HepG2 (cell line): ENCODE measurements at regions not wholly inside any gene's neighbourhood (a gene's known extent, or its start where the extent isn't known, plus 50 kb on each side); places are given as distances from the start of the nearest gene placed in this dataset.

Source experiments
- ATAC-seq: fragments of 200-7000 bp; cut with Tn5 transposase; 3 replicates; pipeline ENCODE4 v1.9.1; 2020; ENCODE audit warnings: mild to moderate bottlenecking, moderate library complexity
- BruUV-seq: library from RNA; stranded (reverse); fragments of 400-500 nt; replicated peaks from 2 replicates; lab custom pipeline; 2021; lab: Mats Ljungman, UMichigan
- CTCF ChIA-PET: fragments of 300-600 bp; formaldehyde crosslinking; extraction: SDS; loops from one replicate; lab custom pipeline; 2021; ENCODE audit warnings: low total read pairs, inconsistent platforms, low intra/inter-chr PET ratio; lab: Yijun Ruan, JAX
- POLR2A ChIA-PET: fragments of 350-600 bp; sonication (Branson Sonifier 250); formaldehyde crosslinking; loops from one replicate; lab custom pipeline; 2020; ENCODE audit warnings: antibody characterized with exemption, inconsistent platforms; lab: Yijun Ruan, JAX
- DNase-seq: peaks from one replicate; pipeline ENCODE4 v3.0.0-alpha.2; 2015; ENCODE audit warnings: low spot score
- FAIRE-seq: peaks from 3 replicates; lab custom pipeline; 2011; peaks lifted over from hg19 to GRCh38; lab: Jason Lieb, UNC
- H2AFZ ChIP-seq: one replicate; pipeline ENCODE4 v1.6.1; 2011; ENCODE audit warnings: low read length, inconsistent platforms
- H3K27ac ChIP-seq: fragments of 300-600 bp; 3 replicates; pipeline ENCODE4 v1.8.0; 2011; ENCODE audit warnings: mixed run types, mild to moderate bottlenecking, mixed read lengths, low read length, inconsistent platforms; ENCODE audit not compliant: insufficient read depth; ENCODE audit errors: extremely low read length
- H3K27me3 ChIP-seq, 2 experiments: fragments of 200-600 bp in 1 of 2; 2 replicates in 1 of 2; 3 replicates in 1 of 2; pipeline versions ENCODE4 v1.6.0 to v1.8.0; 2011; ENCODE audit warnings: low read length in 2 of 2, mild to moderate bottlenecking in 2 of 2, moderate library complexity in 2 of 2, inconsistent platforms in 1 of 2; ENCODE audit not compliant: insufficient read depth in 2 of 2, control insufficient read depth in 1 of 2
- H3K36me3 ChIP-seq, 2 experiments: fragments of 200-600 bp in 1 of 2; replicated peaks in 1 of 2; 2 replicates in 1 of 2; 3 replicates in 1 of 2; pipeline versions ENCODE4 v1.5.1 to v1.8.0; 2011; ENCODE audit warnings: low read length in 2 of 2, inconsistent platforms in 1 of 2; ENCODE audit not compliant: insufficient read depth in 2 of 2, control insufficient read depth in 1 of 2
- H3K4me1 ChIP-seq: 2 replicates; pipeline ENCODE4 v1.5.1; 2012; ENCODE audit warnings: low read length, inconsistent platforms; ENCODE audit not compliant: insufficient read depth
- H3K4me2 ChIP-seq: 2 replicates; pipeline ENCODE4 v1.6.0; 2011; ENCODE audit warnings: low read depth, low read length, inconsistent platforms
- H3K4me3 ChIP-seq, 3 experiments: fragments of 200-600 bp in 1 of 3; sonication (generic), shearing (Covaris generic) in 1 of 3; replicated peaks in 1 of 3; 2 replicates each; pipeline ENCODE4 v1.5.1; 2011 to 2016; ENCODE audit warnings: low read length in 3 of 3, inconsistent platforms in 2 of 3, low read depth in 2 of 3, mild to moderate bottlenecking in 2 of 3, control low read depth in 1 of 3, mixed read lengths in 1 of 3; ENCODE audit not compliant: insufficient read depth in 1 of 3
- H3K79me2 ChIP-seq: one replicate; pipeline ENCODE4 v1.6.1; 2011; ENCODE audit warnings: low read length, inconsistent platforms; ENCODE audit not compliant: insufficient read depth
- H3K9ac ChIP-seq: 2 replicates; pipeline ENCODE4 v1.6.0; 2011; ENCODE audit warnings: mild to moderate bottlenecking, low read depth, low read length, inconsistent platforms; ENCODE audit not compliant: insufficient read depth
- H3K9me3 ChIP-seq: 2 replicates; pipeline ENCODE4 v1.5.1; 2012; ENCODE audit warnings: mild to moderate bottlenecking, low read length
- H4K20me1 ChIP-seq: 2 replicates; pipeline ENCODE4 v1.6.0; 2011; ENCODE audit warnings: inconsistent platforms, mild to moderate bottlenecking, low read length, moderate library complexity; ENCODE audit not compliant: insufficient read depth
- CBX2 ChIP-seq, 2 experiments: fragments of 200-600 bp in 1 of 2; sonication (generic); formaldehyde crosslinking in 1 of 2; IDR thresholded peaks; 2 replicates each; pipeline versions ENCODE4 v1.7.0 to v1.8.1; 2018 to 2022; ENCODE audit warnings: low read depth in 2 of 2, low read length in 1 of 2, mild to moderate bottlenecking in 1 of 2, missing genetic modification reagents in 1 of 2
- CCDC6 ChIP-seq: sonication (generic); formaldehyde crosslinking; IDR thresholded peaks from 2 replicates; pipeline ENCODE4 v1.8.1; 2022; ENCODE audit warnings: mild to moderate bottlenecking, missing genetic modification reagents, moderate library complexity
- FOXP1 ChIP-seq, 2 experiments: fragments of 450-650 bp in 1 of 2; IDR thresholded peaks; 2 replicates each; pipeline ENCODE4 v1.6.1; 2017 to 2018; ENCODE audit warnings: antibody characterized with exemption in 1 of 2
- MYC ChIP-seq: sonication (generic); formaldehyde crosslinking; IDR thresholded peaks from 2 replicates; pipeline ENCODE4 v1.9.0; 2021; ENCODE audit warnings: missing genetic modification reagents, borderline replicate concordance
- NR2C2 ChIP-seq: sonication (generic); formaldehyde crosslinking; IDR thresholded peaks from 2 replicates; pipeline ENCODE4 v1.4.0; 2020; ENCODE audit warnings: missing genetic modification reagents, mild to moderate bottlenecking, moderate library complexity, borderline replicate concordance
- NRL ChIP-seq: sonication (generic); formaldehyde crosslinking; IDR thresholded peaks from 2 replicates; pipeline ENCODE4 v1.5.0; 2020; ENCODE audit warnings: missing genetic modification reagents, mild to moderate bottlenecking, moderate library complexity, borderline replicate concordance
- RBAK ChIP-seq: sonication (generic); formaldehyde crosslinking; IDR thresholded peaks from 2 replicates; pipeline ENCODE4 v1.5.1; 2020; ENCODE audit warnings: mild to moderate bottlenecking, missing genetic modification reagents
- ZNF572 ChIP-seq: sonication (generic); formaldehyde crosslinking; IDR thresholded peaks from 2 replicates; pipeline ENCODE4 v1.5.1; 2020; ENCODE audit warnings: mild to moderate bottlenecking, missing genetic modification reagents
- ZNF616 ChIP-seq: sonication (generic); formaldehyde crosslinking; IDR thresholded peaks from 2 replicates; pipeline ENCODE4 v1.5.0; 2020; ENCODE audit warnings: low read depth, mild to moderate bottlenecking, missing genetic modification reagents
- ZNF850 ChIP-seq: sonication (generic); formaldehyde crosslinking; conservative IDR thresholded peaks from 2 replicates; pipeline ENCODE4 v1.9.0; 2021; ENCODE audit warnings: mild to moderate bottlenecking, missing genetic modification reagents
- WGBS: methylation state at CpG from one replicate; pipeline ENCODE4 v1.1.6; 2017; ENCODE audit warnings: low lambda C conversion rate; 5-methylcytosine and 5-hydroxymethylcytosine counted together
- in situ Hi-C: cut with HindIII; loops from 2 replicates; pipeline ENCODE4 v1.10.0; 2017; ENCODE audit warnings: low pct_unique_long_range_greater_than_20kb; ENCODE audit not compliant: extremely low pct_ligation_motif_present
- intact Hi-C: fragments of 100-400 bp; cut with micrococcal nuclease; formaldehyde crosslinking; loops from one replicate; pipeline ENCODE4 v1.10.0; 2022; ENCODE audit not compliant: unreplicated experiment
- TF ChIP-seq, protein P1 (sequence below): sonication (generic); formaldehyde crosslinking; IDR thresholded peaks from 2 replicates; pipeline ENCODE4 v1.9.0; 2021; ENCODE audit warnings: missing genetic modification reagents, borderline replicate concordance
- TF ChIP-seq, protein P2 (sequence below): IDR thresholded peaks from 2 replicates; pipeline ENCODE4 v1.6.1; 2012; ENCODE audit warnings: inconsistent platforms
- TF ChIP-seq, protein P3 (sequence below), 2 experiments: fragments of 450-650 bp in 1 of 2; sonication (generic) in 1 of 2; formaldehyde crosslinking in 1 of 2; IDR thresholded peaks; 2 replicates each; pipeline versions ENCODE4 v1.6.1 to v1.8.0; 2016 to 2022; ENCODE audit warnings: antibody characterized with exemption in 1 of 2, mild to moderate bottlenecking in 1 of 2, missing genetic modification reagents in 1 of 2

DNA sequence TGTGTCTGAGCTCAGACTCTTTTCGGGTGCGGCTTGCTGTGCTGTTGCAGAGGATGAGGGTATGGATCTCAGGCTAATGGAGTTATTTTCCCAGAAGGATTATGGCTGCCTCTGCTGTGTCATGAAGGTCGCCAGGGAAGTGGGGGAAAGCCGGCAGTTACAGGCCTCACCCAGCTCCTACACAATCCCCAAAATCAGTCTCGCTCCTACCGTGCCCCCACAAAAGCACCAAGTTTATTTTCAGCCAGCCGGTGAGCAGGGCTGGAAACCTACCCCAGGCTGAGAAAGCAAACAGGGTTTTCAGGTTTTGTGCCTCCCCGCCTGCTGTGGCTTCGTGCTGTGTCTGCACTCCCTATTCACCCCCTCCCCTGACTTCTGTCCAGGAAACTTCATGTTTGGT is 113.3 kb downstream of the SLC24A2 start:
- Histone ChIP-seq H3K79me2 (no peaks in the 10 kb centered on the region), H3K4me2 (no peak overlapping the region), H4K20me1 (no peaks in the 10 kb centered on the region), H3K9me3 (no peaks in the 10 kb centered on the region), H3K4me1 (no peaks in the 10 kb centered on the region), H3K9ac (no peak overlapping the region), H3K27ac (no peak overlapping the region), H3K36me3 (no peaks in the 10 kb centered on the region), H2AFZ (no peak overlapping the region), H3K27me3 (no peaks in the 10 kb centered on the region), H3K4me3 (no peak overlapping the region)
- TF ChIP-seq, protein P1, sequence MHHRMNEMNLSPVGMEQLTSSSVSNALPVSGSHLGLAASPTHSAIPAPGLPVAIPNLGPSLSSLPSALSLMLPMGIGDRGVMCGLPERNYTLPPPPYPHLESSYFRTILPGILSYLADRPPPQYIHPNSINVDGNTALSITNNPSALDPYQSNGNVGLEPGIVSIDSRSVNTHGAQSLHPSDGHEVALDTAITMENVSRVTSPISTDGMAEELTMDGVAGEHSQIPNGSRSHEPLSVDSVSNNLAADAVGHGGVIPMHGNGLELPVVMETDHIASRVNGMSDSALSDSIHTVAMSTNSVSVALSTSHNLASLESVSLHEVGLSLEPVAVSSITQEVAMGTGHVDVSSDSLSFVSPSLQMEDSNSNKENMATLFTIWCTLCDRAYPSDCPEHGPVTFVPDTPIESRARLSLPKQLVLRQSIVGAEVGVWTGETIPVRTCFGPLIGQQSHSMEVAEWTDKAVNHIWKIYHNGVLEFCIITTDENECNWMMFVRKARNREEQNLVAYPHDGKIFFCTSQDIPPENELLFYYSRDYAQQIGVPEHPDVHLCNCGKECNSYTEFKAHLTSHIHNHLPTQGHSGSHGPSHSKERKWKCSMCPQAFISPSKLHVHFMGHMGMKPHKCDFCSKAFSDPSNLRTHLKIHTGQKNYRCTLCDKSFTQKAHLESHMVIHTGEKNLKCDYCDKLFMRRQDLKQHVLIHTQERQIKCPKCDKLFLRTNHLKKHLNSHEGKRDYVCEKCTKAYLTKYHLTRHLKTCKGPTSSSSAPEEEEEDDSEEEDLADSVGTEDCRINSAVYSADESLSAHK (CRISPR knock-in tag), result no peak
- TF ChIP-seq, protein P2, sequence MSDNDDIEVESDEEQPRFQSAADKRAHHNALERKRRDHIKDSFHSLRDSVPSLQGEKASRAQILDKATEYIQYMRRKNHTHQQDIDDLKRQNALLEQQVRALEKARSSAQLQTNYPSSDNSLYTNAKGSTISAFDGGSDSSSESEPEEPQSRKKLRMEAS, result no peak
- TF ChIP-seq RBAK (CRISPR knock-in tag), result no peak
- no peak for TF ChIP-seq ZNF850 (CRISPR knock-in tag)
- TF ChIP-seq, protein P3, sequence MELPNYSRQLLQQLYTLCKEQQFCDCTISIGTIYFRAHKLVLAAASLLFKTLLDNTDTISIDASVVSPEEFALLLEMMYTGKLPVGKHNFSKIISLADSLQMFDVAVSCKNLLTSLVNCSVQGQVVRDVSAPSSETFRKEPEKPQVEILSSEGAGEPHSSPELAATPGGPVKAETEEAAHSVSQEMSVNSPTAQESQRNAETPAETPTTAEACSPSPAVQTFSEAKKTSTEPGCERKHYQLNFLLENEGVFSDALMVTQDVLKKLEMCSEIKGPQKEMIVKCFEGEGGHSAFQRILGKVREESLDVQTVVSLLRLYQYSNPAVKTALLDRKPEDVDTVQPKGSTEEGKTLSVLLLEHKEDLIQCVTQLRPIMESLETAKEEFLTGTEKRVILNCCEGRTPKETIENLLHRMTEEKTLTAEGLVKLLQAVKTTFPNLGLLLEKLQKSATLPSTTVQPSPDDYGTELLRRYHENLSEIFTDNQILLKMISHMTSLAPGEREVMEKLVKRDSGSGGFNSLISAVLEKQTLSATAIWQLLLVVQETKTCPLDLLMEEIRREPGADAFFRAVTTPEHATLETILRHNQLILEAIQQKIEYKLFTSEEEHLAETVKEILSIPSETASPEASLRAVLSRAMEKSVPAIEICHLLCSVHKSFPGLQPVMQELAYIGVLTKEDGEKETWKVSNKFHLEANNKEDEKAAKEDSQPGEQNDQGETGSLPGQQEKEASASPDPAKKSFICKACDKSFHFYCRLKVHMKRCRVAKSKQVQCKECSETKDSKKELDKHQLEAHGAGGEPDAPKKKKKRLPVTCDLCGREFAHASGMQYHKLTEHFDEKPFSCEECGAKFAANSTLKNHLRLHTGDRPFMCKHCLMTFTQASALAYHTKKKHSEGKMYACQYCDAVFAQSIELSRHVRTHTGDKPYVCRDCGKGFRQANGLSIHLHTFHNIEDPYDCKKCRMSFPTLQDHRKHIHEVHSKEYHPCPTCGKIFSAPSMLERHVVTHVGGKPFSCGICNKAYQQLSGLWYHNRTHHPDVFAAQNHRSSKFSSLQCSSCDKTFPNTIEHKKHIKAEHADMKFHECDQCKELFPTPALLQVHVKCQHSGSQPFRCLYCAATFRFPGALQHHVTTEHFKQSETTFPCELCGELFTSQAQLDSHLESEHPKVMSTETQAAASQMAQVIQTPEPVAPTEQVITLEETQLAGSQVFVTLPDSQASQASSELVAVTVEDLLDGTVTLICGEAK (IDR thresholded peaks at IDR 0.05), result no peak
- TF ChIP-seq, protein P3 (CRISPR knock-in tag; IDR thresholded peaks at IDR 0.05), result no peak
- TF ChIP-seq NRL (CRISPR knock-in tag), result no peak
- TF ChIP-seq CBX2 (IDR thresholded peaks at IDR 0.05; ENCODE audit: low read depth, low read length), result no peak
- no peak for TF ChIP-seq CBX2 (CRISPR knock-in tag; IDR thresholded peaks at IDR 0.05; ENCODE audit: low read depth)
- no peak for TF ChIP-seq FOXP1 (IDR thresholded peaks at IDR 0.05)
- TF ChIP-seq FOXP1 (CRISPR knock-in tag; IDR thresholded peaks at IDR 0.05), result no peak
- TF ChIP-seq NR2C2 (CRISPR knock-in tag), result no peak
- no peak for TF ChIP-seq ZNF572 (CRISPR knock-in tag)
- TF ChIP-seq CCDC6, result no peak
- no peak for TF ChIP-seq ZNF616 (CRISPR knock-in tag)
- no peak for TF ChIP-seq MYC (CRISPR knock-in tag)
- BruUV-seq, result no TSS peak
- intact Hi-C loops, result no loop called here
- no peak for FAIRE-seq
- in situ Hi-C loops, result no loop called here
- no peak for ATAC-seq
- DNase-seq, result no peak
- ChIA-PET POLR2A (no interaction called here), CTCF (no interaction called here)
- 31% methylated on average over 9 of the region's 9 CpGs for WGBS
